ENCODE measurements at regions not wholly inside any gene's neighbourhood (a gene's known extent, or its start where the extent isn't known, plus 50 kb on each side); places are given as distances from the start of the nearest gene placed in this dataset.

- intact Hi-C loops (cut with DNase I), result no loop called here
- Histone ChIP-seq H3K4me1 (no peaks in the 10 kb centered on the region), H3K27me3 (no peaks in the 10 kb centered on the region), H3K27ac (no peak overlapping the region), H3K4me3 (no peak overlapping the region), H3K36me3 (no peaks in the 10 kb centered on the region), H3K9ac (ENCODE audit: low read depth in 2 of 2, low read length in 2 of 2) (no peak overlapping the region), H3K9me3 (no peaks in the 10 kb centered on the region)
- DNase-seq, result no peak
- no peak for TF ChIP-seq CTCF (IDR thresholded peaks at IDR 0.05)
Observed at GRCh38 chr14:26081043-26081442, 516.8 kb downstream of the NOVA1 start.

- Histone ChIP-seq H3K9ac (ENCODE audit: low read depth in 2 of 2, low read length in 2 of 2) (no peak overlapping the region), H3K9me3 (no peaks in the 10 kb centered on the region), H3K27ac (no peak overlapping the region), H3K4me3 (no peak overlapping the region), H3K27me3 (no peaks in the 10 kb centered on the region), H3K36me3 (no peaks in the 10 kb centered on the region), H3K4me1 (no peaks in the 10 kb centered on the region)
- DNase-seq, result no peak
- no peak for TF ChIP-seq CTCF (IDR thresholded peaks at IDR 0.05)
- intact Hi-C loops (cut with DNase I), result no loop called here
Observed at GRCh38 chr14:26078561-26078960, 519.3 kb downstream of the NOVA1 start.

- no peak overlapping the region for H3K27ac ChIP-seq
- no peak overlapping the region for H3K4me3 ChIP-seq
- no peaks in the 10 kb centered on the region for H3K9me3 ChIP-seq
- no peaks in the 10 kb centered on the region for H3K36me3 ChIP-seq
- no peak overlapping the region for H3K9ac ChIP-seq (ENCODE audit: low read depth in 2 of 2, low read length in 2 of 2)
- H3K4me1 ChIP-seq, result no peaks in the 10 kb centered on the region
- no peak for DNase-seq
- intact Hi-C loops (cut with DNase I), result no loop called here
- H3K27me3 ChIP-seq, result no peaks in the 10 kb centered on the region
- TF ChIP-seq CTCF (IDR thresholded peaks at IDR 0.05), result no peak
Observed at GRCh38 chr14:26074892-26075291, 522.9 kb downstream of the NOVA1 start.

GRCh38 chr14:26070443-26070842, 527.4 kb downstream of the NOVA1 start:
- Histone ChIP-seq H3K27me3 (no peaks in the 10 kb centered on the region), H3K36me3 (no peaks in the 10 kb centered on the region), H3K4me1 (no peaks in the 10 kb centered on the region), H3K9me3 (no peaks in the 10 kb centered on the region), H3K9ac (ENCODE audit: low read depth in 2 of 2, low read length in 2 of 2) (no peak overlapping the region), H3K27ac (no peak overlapping the region), H3K4me3 (no peak overlapping the region)
- intact Hi-C loops (cut with DNase I), result no loop called here
- no peak for DNase-seq
- no peak for TF ChIP-seq CTCF (IDR thresholded peaks at IDR 0.05)

DNA sequence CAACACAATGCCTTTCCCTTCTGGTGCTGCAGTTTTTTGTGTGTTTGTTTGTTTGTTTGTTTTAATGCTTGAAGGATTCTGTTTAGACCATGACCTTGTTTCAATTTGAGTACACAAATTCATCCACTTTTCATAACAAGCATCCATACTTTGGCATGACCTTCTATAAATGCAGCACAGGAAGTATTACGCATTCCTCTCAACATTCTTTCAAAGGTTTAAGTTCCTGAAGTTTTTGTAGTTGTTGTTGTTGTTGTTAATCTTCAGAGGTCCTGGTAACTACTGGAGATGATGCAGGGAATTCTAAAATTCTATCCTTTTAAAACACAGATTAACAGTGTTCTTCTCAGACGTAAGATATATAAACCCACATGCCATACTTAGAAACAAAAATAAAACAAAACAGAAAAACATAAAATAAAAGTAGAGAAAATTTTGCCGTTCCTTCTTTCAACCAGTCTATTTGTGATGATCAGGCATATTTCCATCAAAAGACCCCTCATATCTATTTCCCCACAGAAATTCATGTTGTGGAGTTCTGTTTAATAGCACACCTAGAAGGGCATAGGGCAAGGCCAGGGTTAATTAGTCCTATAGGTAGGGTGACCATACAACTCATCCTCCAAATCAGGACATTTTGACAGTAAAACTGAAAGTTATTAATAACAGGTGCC, 529.9 kb downstream of the NOVA1 start:
- H3K4me1 ChIP-seq, result no peaks in the 10 kb centered on the region
- H3K36me3 ChIP-seq, result no peaks in the 10 kb centered on the region
- no peak for TF ChIP-seq CTCF (IDR thresholded peaks at IDR 0.05)
- intact Hi-C loops (cut with DNase I), result no loop called here
- no peak overlapping the region for H3K9ac ChIP-seq (ENCODE audit: low read depth in 2 of 2, low read length in 2 of 2)
- no peak for DNase-seq
- no peaks in the 10 kb centered on the region for H3K27me3 ChIP-seq
- no peak overlapping the region for H3K4me3 ChIP-seq
- no peak overlapping the region for H3K27ac ChIP-seq
- H3K9me3 ChIP-seq, result no peaks in the 10 kb centered on the region

All from colonic mucosa (tissue), 4 donors.